DOHH2 (cell line): ENCODE measurements at regions not wholly inside any gene's neighbourhood (a gene's known extent, or its start where the extent isn't known, plus 50 kb on each side); places are given as distances from the start of the nearest gene placed in this dataset.

ENCODE experiments used
- EZH2phosphoT487 ChIP-seq: fragments of 200-600 bp; sonication (generic); IDR thresholded peaks from 2 replicates; pipeline ENCODE4 v1.6.1; 2017; ENCODE audit warnings: borderline replicate concordance, mild to moderate bottlenecking, antibody characterized with exemption, low read length, moderate library complexity, mixed read lengths
- TF ChIP-seq, protein P1 (sequence below): fragments of 200-600 bp; sonication (generic); IDR thresholded peaks from one replicate; pipeline ENCODE4 v1.5.1; 2014; ENCODE audit warnings: antibody characterized with exemption, mild to moderate bottlenecking, low read depth, low read length; ENCODE audit not compliant: poor library complexity, severe bottlenecking

GRCh38 chr7:42763137-42763551, 148.7 kb downstream of the C7orf25 start:
- TF ChIP-seq, protein P1, sequence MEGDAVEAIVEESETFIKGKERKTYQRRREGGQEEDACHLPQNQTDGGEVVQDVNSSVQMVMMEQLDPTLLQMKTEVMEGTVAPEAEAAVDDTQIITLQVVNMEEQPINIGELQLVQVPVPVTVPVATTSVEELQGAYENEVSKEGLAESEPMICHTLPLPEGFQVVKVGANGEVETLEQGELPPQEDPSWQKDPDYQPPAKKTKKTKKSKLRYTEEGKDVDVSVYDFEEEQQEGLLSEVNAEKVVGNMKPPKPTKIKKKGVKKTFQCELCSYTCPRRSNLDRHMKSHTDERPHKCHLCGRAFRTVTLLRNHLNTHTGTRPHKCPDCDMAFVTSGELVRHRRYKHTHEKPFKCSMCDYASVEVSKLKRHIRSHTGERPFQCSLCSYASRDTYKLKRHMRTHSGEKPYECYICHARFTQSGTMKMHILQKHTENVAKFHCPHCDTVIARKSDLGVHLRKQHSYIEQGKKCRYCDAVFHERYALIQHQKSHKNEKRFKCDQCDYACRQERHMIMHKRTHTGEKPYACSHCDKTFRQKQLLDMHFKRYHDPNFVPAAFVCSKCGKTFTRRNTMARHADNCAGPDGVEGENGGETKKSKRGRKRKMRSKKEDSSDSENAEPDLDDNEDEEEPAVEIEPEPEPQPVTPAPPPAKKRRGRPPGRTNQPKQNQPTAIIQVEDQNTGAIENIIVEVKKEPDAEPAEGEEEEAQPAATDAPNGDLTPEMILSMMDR, result no peak
- no peak for TF ChIP-seq EZH2phosphoT487
